ENCODE measurements at regions not wholly inside any gene's neighbourhood (a gene's known extent, or its start where the extent isn't known, plus 50 kb on each side); places are given as distances from the start of the nearest gene placed in this dataset.

GRCh38 chr6:169035385-169036240 lies 218.0 kb downstream of the THBS2 start:
- ChIA-PET POLR2A (no interaction called here), CTCF (no interaction called here)
- intact Hi-C loops (cut with micrococcal nuclease): no loop called here

GRCh38 chr6:169034516-169035167 lies 219.0 kb downstream of the THBS2 start:
- peaks cover 8% of the 10 kb centered on the region for H3K9me3 Mint-ChIP-seq
- TF ChIP-seq, protein P1, sequence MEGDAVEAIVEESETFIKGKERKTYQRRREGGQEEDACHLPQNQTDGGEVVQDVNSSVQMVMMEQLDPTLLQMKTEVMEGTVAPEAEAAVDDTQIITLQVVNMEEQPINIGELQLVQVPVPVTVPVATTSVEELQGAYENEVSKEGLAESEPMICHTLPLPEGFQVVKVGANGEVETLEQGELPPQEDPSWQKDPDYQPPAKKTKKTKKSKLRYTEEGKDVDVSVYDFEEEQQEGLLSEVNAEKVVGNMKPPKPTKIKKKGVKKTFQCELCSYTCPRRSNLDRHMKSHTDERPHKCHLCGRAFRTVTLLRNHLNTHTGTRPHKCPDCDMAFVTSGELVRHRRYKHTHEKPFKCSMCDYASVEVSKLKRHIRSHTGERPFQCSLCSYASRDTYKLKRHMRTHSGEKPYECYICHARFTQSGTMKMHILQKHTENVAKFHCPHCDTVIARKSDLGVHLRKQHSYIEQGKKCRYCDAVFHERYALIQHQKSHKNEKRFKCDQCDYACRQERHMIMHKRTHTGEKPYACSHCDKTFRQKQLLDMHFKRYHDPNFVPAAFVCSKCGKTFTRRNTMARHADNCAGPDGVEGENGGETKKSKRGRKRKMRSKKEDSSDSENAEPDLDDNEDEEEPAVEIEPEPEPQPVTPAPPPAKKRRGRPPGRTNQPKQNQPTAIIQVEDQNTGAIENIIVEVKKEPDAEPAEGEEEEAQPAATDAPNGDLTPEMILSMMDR (IDR thresholded peaks at IDR 0.05): no peak

More at GRCh38 chr6:169035385-169036240, 218.0 kb downstream of the THBS2 start:
- Mint-ChIP-seq H3K4me1 (no peaks in the 10 kb centered on the region), H3K36me3 (ENCODE audit: low read depth) (no peaks in the 10 kb centered on the region), H3K27ac (no peak overlapping the region), H3K9me3 (peaks cover 8% of the 10 kb centered on the region), H3K4me3 (no peak overlapping the region), H3K27me3 (no peaks in the 10 kb centered on the region)
- TF ChIP-seq, protein P1 (IDR thresholded peaks at IDR 0.05): no peak
- no peak for ATAC-seq (ENCODE audit: low read depth)
- DNase-seq: no peak

GRCh38 chr6:169029861-169030260 lies 223.8 kb downstream of the THBS2 start:
- CTCF ChIA-PET: no interaction called here
- Mint-ChIP-seq H3K4me1 (no peaks in the 10 kb centered on the region), H3K9me3 (no peaks in the 10 kb centered on the region), H3K27me3 (no peaks in the 10 kb centered on the region), H3K4me3 (no peak overlapping the region), H3K36me3 (ENCODE audit: low read depth) (no peaks in the 10 kb centered on the region), H3K27ac (no peak overlapping the region)
- TF ChIP-seq, protein P1 (IDR thresholded peaks at IDR 0.05): no peak
- intact Hi-C loops (cut with micrococcal nuclease): no loop called here
- no peak for ATAC-seq (ENCODE audit: low read depth)
- POLR2A ChIA-PET: no interaction called here
- no peak for DNase-seq

More at GRCh38 chr6:169034516-169035167, 219.0 kb downstream of the THBS2 start:
- Mint-ChIP-seq H3K27me3 (no peaks in the 10 kb centered on the region), H3K36me3 (ENCODE audit: low read depth) (no peaks in the 10 kb centered on the region), H3K27ac (no peak overlapping the region), H3K4me3 (no peak overlapping the region), H3K4me1 (no peaks in the 10 kb centered on the region)
- DNase-seq (no peak), ATAC-seq (ENCODE audit: low read depth) (no peak)
- intact Hi-C loops (cut with micrococcal nuclease): no loop called here
- CTCF ChIA-PET: no interaction called here
- POLR2A ChIA-PET: no interaction called here

- no peaks in the 10 kb centered on the region for H3K36me3 Mint-ChIP-seq (ENCODE audit: low read depth)
- DNase-seq: no peak
- no peaks in the 10 kb centered on the region for H3K27me3 Mint-ChIP-seq
- TF ChIP-seq, protein P1 (IDR thresholded peaks at IDR 0.05): no peak
- POLR2A ChIA-PET: no interaction called here
- CTCF ChIA-PET: no interaction called here
- no peaks in the 10 kb centered on the region for H3K4me1 Mint-ChIP-seq
- no peak for ATAC-seq (ENCODE audit: low read depth)
- intact Hi-C loops (cut with micrococcal nuclease): no loop called here
- H3K27ac Mint-ChIP-seq: no peak overlapping the region
- no peak overlapping the region for H3K4me3 Mint-ChIP-seq
- no peaks in the 10 kb centered on the region for H3K9me3 Mint-ChIP-seq
These were observed 225.3 kb downstream of the THBS2 start for GRCh38 chr6:169028343-169028742.

DNA sequence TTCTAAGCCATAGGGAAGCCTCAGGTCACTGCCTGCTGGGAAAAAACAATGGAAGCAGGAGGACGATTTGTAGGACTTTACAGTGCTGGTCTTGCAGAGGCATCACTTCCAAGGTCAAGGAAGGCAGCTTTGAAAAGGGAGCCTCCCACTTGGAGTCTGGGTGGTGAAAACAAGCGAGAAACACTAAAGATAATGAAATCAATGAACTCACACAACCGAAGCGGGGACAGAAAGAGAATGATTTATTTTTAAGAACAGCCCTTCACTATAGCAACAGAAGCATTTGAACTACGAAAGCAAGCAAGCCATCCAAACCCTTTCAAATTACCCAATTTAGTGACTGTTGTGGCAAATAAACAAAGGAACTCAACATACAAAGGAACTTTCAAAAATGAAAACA lies 227.5 kb downstream of the THBS2 start:
- ChIA-PET CTCF (no interaction called here), POLR2A (no interaction called here)
- intact Hi-C loops (cut with micrococcal nuclease): no loop called here
- Mint-ChIP-seq H3K27me3 (no peaks in the 10 kb centered on the region), H3K36me3 (ENCODE audit: low read depth) (no peaks in the 10 kb centered on the region), H3K27ac (no peak overlapping the region), H3K4me1 (no peaks in the 10 kb centered on the region), H3K4me3 (no peak overlapping the region), H3K9me3 (no peaks in the 10 kb centered on the region)
- no peak for DNase-seq
- ATAC-seq (ENCODE audit: low read depth): no peak
- TF ChIP-seq, protein P1 (IDR thresholded peaks at IDR 0.05): no peak
